Muscle layer of duodenum (tissue), 2 donors: ENCODE measurements at regions not wholly inside any gene's neighbourhood (a gene's known extent, or its start where the extent isn't known, plus 50 kb on each side); places are given as distances from the start of the nearest gene placed in this dataset.
"Not testable (repeated sequence)": the region's sequence is repeated elsewhere in the genome, so short reads cannot be mapped to it uniquely, and the experiment has no call there.

Source experiments
- H3K27ac ChIP-seq: one replicate; pipeline ENCODE4 v1.7.0; 2013; ENCODE audit warnings: mild to moderate bottlenecking, low read length
- H3K27me3 ChIP-seq: one replicate; pipeline ENCODE4 v1.7.0; 2013; ENCODE audit warnings: low read depth, mild to moderate bottlenecking, control low read depth, low read length
- H3K36me3 ChIP-seq, 2 donors: one replicate each; pipeline ENCODE4 v1.7.0; 2013; ENCODE audit warnings: low read length in 2 of 2, control low read depth in 1 of 2, mild to moderate bottlenecking in 1 of 2; ENCODE audit not compliant: insufficient read depth in 2 of 2, control insufficient read depth in 1 of 2
- H3K4me1 ChIP-seq, 2 donors: one replicate each; pipeline ENCODE4 v1.7.0; 2013; ENCODE audit warnings: low read length in 2 of 2, mild to moderate bottlenecking in 2 of 2, control low read depth in 1 of 2, moderate library complexity in 1 of 2; ENCODE audit not compliant: insufficient read depth in 2 of 2, control insufficient read depth in 1 of 2
- H3K4me3 ChIP-seq, 2 donors: one replicate each; pipeline ENCODE4 v1.7.0; 2013; ENCODE audit warnings: low read length in 2 of 2, low read depth in 1 of 2, mild to moderate bottlenecking in 1 of 2
- H3K9me3 ChIP-seq, 2 donors: one replicate each; pipeline ENCODE4 v1.7.0; 2013; ENCODE audit warnings: low read length in 2 of 2, control low read depth in 1 of 2, mild to moderate bottlenecking in 1 of 2; ENCODE audit not compliant: control insufficient read depth in 1 of 2
- donor health status: healthy.

DNA sequence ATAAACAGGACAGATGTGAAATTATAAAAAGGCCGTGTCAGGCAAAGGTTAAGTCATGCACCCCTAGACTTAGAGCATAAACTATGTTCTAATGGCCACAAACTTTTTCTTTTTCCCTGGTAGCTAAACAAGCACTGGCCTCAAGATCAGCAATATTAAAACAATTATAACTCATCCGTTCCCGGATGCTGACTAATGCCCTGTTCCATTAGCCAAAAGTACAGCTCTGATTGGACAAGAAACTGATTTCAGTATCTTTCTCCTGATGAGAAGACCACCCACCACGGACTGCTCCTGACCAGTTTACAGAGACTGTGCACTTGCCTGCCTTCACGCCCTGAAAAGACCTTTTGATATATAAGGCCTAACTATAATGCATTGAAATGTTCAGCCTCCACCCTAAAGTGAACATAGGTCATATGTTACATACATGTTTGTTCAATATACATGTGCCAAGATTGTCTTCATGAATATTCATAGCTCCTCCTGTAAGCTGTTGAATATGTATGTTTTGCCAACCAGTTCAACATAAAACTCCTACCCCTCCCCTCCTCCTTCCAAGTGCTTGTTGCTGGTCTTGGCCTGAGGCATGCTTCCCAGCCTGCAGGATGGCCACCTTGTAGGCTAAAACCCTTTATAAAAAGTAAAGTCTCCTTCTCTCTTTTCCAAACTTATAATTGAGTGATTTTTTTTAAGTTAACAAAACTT is 162.0 kb downstream of the IPO8 start:
- no peaks in the 10 kb centered on the region for H3K9me3 ChIP-seq
- no peak overlapping the region for H3K27ac ChIP-seq
- no peak overlapping the region for H3K4me3 ChIP-seq
- no peaks in the 10 kb centered on the region for H3K4me1 ChIP-seq
- no peaks in the 10 kb centered on the region for H3K36me3 ChIP-seq
- H3K27me3 ChIP-seq: no peaks in the 10 kb centered on the region

DNA sequence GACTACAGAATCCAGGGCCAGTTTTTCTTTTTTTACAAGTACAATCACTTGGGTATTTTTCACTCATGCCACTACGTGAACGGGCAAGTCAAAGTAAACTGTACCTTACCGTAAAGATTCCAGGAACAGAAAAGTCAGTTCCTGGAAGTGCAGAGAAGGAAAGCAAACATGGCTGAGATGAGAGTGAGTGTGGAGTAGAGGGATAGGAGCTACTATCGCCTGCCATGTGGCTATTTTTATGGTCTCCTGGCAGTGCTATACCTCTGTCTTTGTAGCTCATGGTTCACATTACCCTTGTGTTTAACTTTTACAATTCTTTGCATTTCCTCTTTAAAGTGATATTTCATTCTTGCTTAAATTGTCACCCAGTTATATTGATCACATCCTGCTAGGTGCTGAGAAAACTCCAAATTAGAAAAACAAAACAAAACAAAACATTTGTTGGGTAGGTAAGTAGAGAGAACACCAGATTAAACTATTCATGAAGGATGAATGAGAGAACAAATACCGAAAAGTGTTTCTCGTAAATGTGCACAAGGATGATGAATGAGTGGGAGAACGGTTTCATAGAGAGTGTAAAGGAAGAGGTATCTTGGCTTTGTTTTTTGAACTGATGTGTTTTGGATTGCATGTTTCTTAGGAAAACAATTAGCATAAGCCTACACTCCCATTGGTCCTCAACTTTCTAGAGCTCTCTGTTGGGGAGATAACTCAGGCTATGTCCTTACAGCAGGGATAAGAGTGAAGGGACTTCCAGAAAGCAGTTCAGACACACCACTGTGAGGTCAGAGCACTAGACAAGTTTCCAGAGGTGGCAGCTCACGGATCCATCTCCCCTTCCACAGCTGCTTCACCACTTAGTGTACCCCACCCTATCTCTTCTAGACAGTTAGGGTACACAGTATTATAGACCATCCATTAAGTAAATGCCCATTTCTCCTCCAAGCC is 163.7 kb downstream of the IPO8 start:
- no peaks in the 10 kb centered on the region for H3K9me3 ChIP-seq
- H3K4me3 ChIP-seq: no peak overlapping the region
- H3K36me3 ChIP-seq: no peaks in the 10 kb centered on the region
- H3K4me1 ChIP-seq: no peaks in the 10 kb centered on the region
- no peaks in the 10 kb centered on the region for H3K27me3 ChIP-seq
- no peak overlapping the region for H3K27ac ChIP-seq

GRCh38 chr12:30529489-30530269 is 166.0 kb downstream of the IPO8 start:
- Histone ChIP-seq H3K9me3 (no peaks in the 10 kb centered on the region), H3K27ac (no peak overlapping the region), H3K36me3 (no peaks in the 10 kb centered on the region), H3K4me1 (no peaks in the 10 kb centered on the region), H3K27me3 (no peaks in the 10 kb centered on the region), H3K4me3 (no peak overlapping the region)

- no peaks in the 10 kb centered on the region for H3K4me1 ChIP-seq
- H3K4me3 ChIP-seq: no peak overlapping the region
- no peaks in the 10 kb centered on the region for H3K36me3 ChIP-seq
- no peak overlapping the region for H3K27ac ChIP-seq
- H3K9me3 ChIP-seq: no peaks in the 10 kb centered on the region
- no peaks in the 10 kb centered on the region for H3K27me3 ChIP-seq
Observed at GRCh38 chr12:30525171-30525570, 170.5 kb downstream of the IPO8 start.

DNA sequence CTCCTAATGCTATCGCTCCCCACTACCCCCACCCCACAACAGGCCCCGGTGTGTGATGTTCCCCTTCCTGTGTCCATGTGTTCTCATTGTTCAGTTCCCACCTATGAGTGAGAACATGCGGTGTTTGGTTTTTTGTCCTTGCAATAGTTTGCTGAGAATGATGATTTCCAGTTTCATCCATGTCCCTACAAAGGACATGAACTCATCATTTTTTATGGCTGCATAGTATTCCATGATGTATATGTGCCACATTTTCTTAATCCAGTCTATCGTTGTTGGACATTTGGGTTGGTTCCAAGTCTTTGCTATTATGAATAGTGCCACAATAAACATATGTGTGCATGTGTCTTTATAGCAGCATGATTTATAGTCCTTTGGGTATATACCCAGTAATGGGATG is 175.4 kb downstream of the IPO8 start:
- H3K4me1 ChIP-seq, H3K27me3 ChIP-seq, H3K36me3 ChIP-seq, H3K27ac ChIP-seq, H3K4me3 ChIP-seq, H3K9me3 ChIP-seq: not testable (repeated sequence)

GRCh38 chr12:30519535-30519934 is 176.1 kb downstream of the IPO8 start:
- Histone ChIP-seq H3K9me3 (no peaks in the 10 kb centered on the region), H3K4me3 (no peak overlapping the region), H3K4me1 (no peaks in the 10 kb centered on the region), H3K27me3 (no peaks in the 10 kb centered on the region), H3K27ac (no peak overlapping the region), H3K36me3 (no peaks in the 10 kb centered on the region)

DNA sequence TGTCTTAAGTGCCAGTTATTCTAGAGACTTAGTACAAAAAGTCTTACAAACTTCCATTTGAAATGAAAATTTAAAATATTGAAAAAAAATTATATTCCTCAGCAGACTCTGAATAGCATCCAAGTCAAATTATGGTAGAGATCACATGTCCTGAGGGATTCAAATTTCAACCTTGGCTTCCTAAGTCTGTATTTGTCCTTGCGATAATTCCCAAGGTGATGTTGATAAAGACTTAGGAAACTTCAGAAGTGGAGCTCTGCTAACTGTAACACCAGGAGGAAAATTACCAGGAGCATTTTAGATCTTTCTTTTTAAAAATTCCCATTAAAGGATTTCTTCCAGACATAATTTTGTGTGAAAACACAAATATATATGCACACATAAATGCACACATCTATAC is 178.3 kb downstream of the IPO8 start:
- Histone ChIP-seq H3K9me3 (no peaks in the 10 kb centered on the region), H3K4me3 (no peak overlapping the region), H3K27ac (no peak overlapping the region), H3K4me1 (no peaks in the 10 kb centered on the region), H3K36me3 (no peaks in the 10 kb centered on the region), H3K27me3 (no peaks in the 10 kb centered on the region)

- Histone ChIP-seq H3K4me1 (no peaks in the 10 kb centered on the region), H3K27ac (no peak overlapping the region), H3K27me3 (no peaks in the 10 kb centered on the region), H3K4me3 (no peak overlapping the region), H3K9me3 (no peaks in the 10 kb centered on the region), H3K36me3 (no peaks in the 10 kb centered on the region)
Observed at GRCh38 chr12:30515351-30515750, 180.3 kb downstream of the IPO8 start.

GRCh38 chr12:30514666-30515065 is 181.0 kb downstream of the IPO8 start:
- H3K27me3 ChIP-seq: no peaks in the 10 kb centered on the region
- H3K9me3 ChIP-seq: no peaks in the 10 kb centered on the region
- no peaks in the 10 kb centered on the region for H3K4me1 ChIP-seq
- H3K4me3 ChIP-seq: no peak overlapping the region
- no peaks in the 10 kb centered on the region for H3K36me3 ChIP-seq
- no peak overlapping the region for H3K27ac ChIP-seq

DNA sequence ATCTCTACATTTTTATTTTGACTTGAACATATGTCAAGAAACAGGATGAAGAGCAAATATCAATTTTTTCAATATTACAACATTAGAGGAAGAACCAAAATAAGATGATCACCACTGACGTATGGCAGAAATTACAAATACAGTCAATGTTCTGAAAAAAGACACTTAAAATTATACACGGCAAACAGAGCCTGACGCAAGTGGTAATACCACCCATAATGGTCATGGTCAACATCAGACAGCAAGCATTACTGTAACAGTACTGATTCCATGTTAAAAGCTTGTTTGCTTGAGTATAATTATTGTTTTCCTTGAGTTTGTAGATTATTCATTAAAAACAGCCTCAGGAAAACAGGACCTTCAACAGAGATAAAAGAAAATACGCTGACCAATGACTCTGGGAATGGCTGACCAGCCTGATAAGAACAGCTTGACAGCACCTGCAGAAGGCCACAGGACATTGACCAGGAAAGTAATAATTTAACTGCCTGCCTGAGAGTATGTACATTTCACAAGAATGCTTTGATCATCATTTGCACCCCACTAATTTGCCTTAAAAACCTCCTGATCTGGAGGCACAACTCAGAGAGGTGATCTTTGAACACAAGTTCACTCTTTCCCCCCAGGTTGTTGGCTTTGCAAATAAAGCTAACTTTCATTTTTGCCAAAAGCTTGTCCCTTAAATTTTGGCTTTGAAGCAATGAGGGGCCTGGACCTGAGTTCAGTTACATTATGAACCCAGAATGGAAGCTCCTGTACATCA is 187.3 kb downstream of the IPO8 start:
- Histone ChIP-seq H3K9me3 (no peaks in the 10 kb centered on the region), H3K36me3 (no peaks in the 10 kb centered on the region), H3K27ac (no peak overlapping the region), H3K27me3 (no peaks in the 10 kb centered on the region), H3K4me1 (no peaks in the 10 kb centered on the region), H3K4me3 (no peak overlapping the region)

- H3K27me3 ChIP-seq: no peaks in the 10 kb centered on the region
- H3K9me3 ChIP-seq: no peaks in the 10 kb centered on the region
- H3K4me3 ChIP-seq: no peak overlapping the region
- no peak overlapping the region for H3K27ac ChIP-seq
- no peaks in the 10 kb centered on the region for H3K36me3 ChIP-seq
- H3K4me1 ChIP-seq: no peaks in the 10 kb centered on the region
Observed at GRCh38 chr12:30507576-30507975, 188.1 kb downstream of the IPO8 start.
